GM12891 (cell line): ENCODE measurements at regions not wholly inside any gene's neighbourhood (a gene's known extent, or its start where the extent isn't known, plus 50 kb on each side); places are given as distances from the start of the nearest gene placed in this dataset.
"Not testable (repeated sequence)": the region's sequence is repeated elsewhere in the genome, so short reads cannot be mapped to it uniquely, and the experiment has no call there.

Source experiments
- PAX5 ChIP-seq: IDR thresholded peaks from 2 replicates; pipeline ENCODE4 v1.6.1; 2011; ENCODE audit warnings: low read length, moderate library complexity, mild to moderate bottlenecking; ENCODE audit not compliant: insufficient read depth, severe bottlenecking
- POLR2AphosphoS5 ChIP-seq: IDR thresholded peaks from 2 replicates; pipeline ENCODE4 v1.6.1; 2011; ENCODE audit warnings: low read depth, low read length, control low read depth
- TAF1 ChIP-seq: IDR thresholded peaks from 2 replicates; pipeline ENCODE4 v1.6.1; 2011; ENCODE audit warnings: low read depth, low read length, control low read depth

DNA sequence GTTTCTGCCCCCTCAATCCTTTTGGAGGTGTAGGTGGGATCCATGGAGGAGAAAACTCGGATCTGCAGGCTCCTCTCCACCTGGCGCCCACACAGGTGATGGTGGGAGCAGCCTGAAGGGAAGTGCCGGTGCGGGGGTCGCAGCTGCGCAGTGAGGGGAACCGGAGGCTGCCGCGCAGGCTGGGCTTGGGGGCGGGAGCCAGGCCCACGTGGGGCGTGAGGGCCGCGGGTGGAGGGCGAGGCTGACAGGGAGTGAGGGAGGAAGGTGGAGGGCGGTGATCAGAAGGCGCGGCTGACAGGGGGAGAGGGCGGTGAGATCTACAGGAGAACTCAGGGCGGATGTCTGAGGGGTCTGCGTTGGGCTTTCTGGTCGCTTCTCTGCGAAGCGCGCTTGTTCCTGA, 414.7 kb upstream of the NPAP1 start:
- not testable (repeated sequence) for TF ChIP-seq POLR2AphosphoS5, PAX5, TAF1
